H1 (cell line): ENCODE measurements at regions not wholly inside any gene's neighbourhood (a gene's known extent, or its start where the extent isn't known, plus 50 kb on each side); places are given as distances from the start of the nearest gene placed in this dataset.
A peak's percentile ranks its signal among the peaks of the same experiment; 100 is the strongest.

Experiments used
- CTCF ChIA-PET: fragments of 300-600 bp; sonication (Branson Sonifier 250); formaldehyde crosslinking; loops from one replicate; lab custom pipeline; 2021; ENCODE audit not compliant: partially characterized antibody; lab: Charles Lee
- POLR2A ChIA-PET: fragments of 300-600 bp; sonication (Branson Sonifier 250); formaldehyde crosslinking; loops from one replicate; lab custom pipeline; 2021; ENCODE audit warnings: inconsistent platforms; ENCODE audit not compliant: partially characterized antibody; lab: Charles Lee
- DNase-seq, 2 experiments: peaks; one replicate each; pipeline versions ENCODE4 v3.0.0 to v3.0.0-alpha.2; 2010 to 2022; ENCODE audit warnings: low spot score in 2 of 2, low read depth in 1 of 2, mixed read lengths in 1 of 2
- FAIRE-seq: peaks from 2 replicates; lab custom pipeline; 2011; peaks lifted over from hg19 to GRCh38; lab: Jason Lieb, UNC
- H2AFZ ChIP-seq: 2 replicates; pipeline ENCODE4 v1.8.1; 2012; ENCODE audit warnings: low read length, inconsistent platforms
- H2AK5ac ChIP-seq: 2 replicates; pipeline ENCODE4 v1.6.1; 2013; ENCODE audit warnings: low read depth, low read length
- H2BK120ac ChIP-seq: replicated peaks from 2 replicates; pipeline ENCODE3; 2013; ENCODE audit warnings: low read depth, low read length, inconsistent platforms
- H2BK12ac ChIP-seq: 2 replicates; pipeline ENCODE4 v1.6.1; 2013; ENCODE audit warnings: low read depth, low read length
- H2BK15ac ChIP-seq: 2 replicates; pipeline ENCODE4 v1.6.1; 2013; ENCODE audit warnings: low read length
- H2BK20ac ChIP-seq: 2 replicates; pipeline ENCODE4 v1.6.1; 2013; ENCODE audit warnings: low read length
- H2BK5ac ChIP-seq: 2 replicates; pipeline ENCODE4 v1.6.1; 2013; ENCODE audit warnings: low read depth, low read length
- H3K14ac ChIP-seq: 2 replicates; pipeline ENCODE4 v1.6.1; 2013; ENCODE audit warnings: inconsistent platforms; ENCODE audit not compliant: insufficient read length
- H3K18ac ChIP-seq: 2 replicates; pipeline ENCODE4 v1.6.1; 2013; ENCODE audit warnings: low read length; ENCODE audit errors: extremely low read depth
- H3K23ac ChIP-seq: 2 replicates; pipeline ENCODE4 v1.6.1; 2013; ENCODE audit warnings: inconsistent platforms; ENCODE audit not compliant: insufficient read length
- H3K23me2 ChIP-seq: 2 replicates; pipeline ENCODE4 v1.6.1; 2013; ENCODE audit warnings: low read depth, low read length
- H3K27ac ChIP-seq: 2 replicates; pipeline ENCODE4 v1.6.1; 2011; ENCODE audit warnings: low read depth, low read length, inconsistent platforms
- H3K27me3 ChIP-seq, 4 experiments: replicated peaks in 1 of 4; 1 replicate in 1 of 4; 2 replicates in 3 of 4; pipeline versions ENCODE4 v1.6.1 to v1.8.1; 2011 to 2013; ENCODE audit warnings: low read length in 3 of 4, mild to moderate bottlenecking in 3 of 4, inconsistent platforms in 2 of 4, mixed read lengths in 2 of 4, moderate library complexity in 1 of 4; ENCODE audit not compliant: control insufficient read depth in 3 of 4, insufficient read depth in 3 of 4; ENCODE audit errors: extremely low read depth in 1 of 4
- H3K36me3 ChIP-seq, 4 experiments: 2 replicates each; pipeline versions ENCODE4 v1.6.1 to v1.8.1; 2011 to 2013; ENCODE audit warnings: mild to moderate bottlenecking in 4 of 4, low read length in 3 of 4, moderate library complexity in 2 of 4, control low read depth in 1 of 4, inconsistent platforms in 1 of 4; ENCODE audit not compliant: insufficient read depth in 4 of 4, control insufficient read depth in 2 of 4
- H3K4ac ChIP-seq: replicated peaks from 2 replicates; pipeline ENCODE3; 2013; ENCODE audit warnings: low read length, low read depth, mixed read lengths, inconsistent platforms; ENCODE audit not compliant: insufficient read length
- H3K4me1 ChIP-seq, 4 experiments: replicated peaks in 1 of 4; 1 replicate in 1 of 4; 2 replicates in 3 of 4; pipeline versions ENCODE4 v1.6.1 to v1.8.1; 2011 to 2013; ENCODE audit warnings: low read length in 3 of 4, inconsistent platforms in 2 of 4, mixed read lengths in 1 of 4; ENCODE audit not compliant: insufficient read depth in 4 of 4, control insufficient read depth in 3 of 4
- H3K4me2 ChIP-seq, 2 experiments: 2 replicates each; pipeline versions ENCODE4 v1.6.1 to v1.8.1; 2011 to 2013; ENCODE audit warnings: low read depth in 2 of 2, low read length in 2 of 2, control low read depth in 1 of 2, inconsistent platforms in 1 of 2, mild to moderate bottlenecking in 1 of 2; ENCODE audit not compliant: insufficient read depth in 1 of 2
- H3K4me3 ChIP-seq, 4 experiments: fragments of 200-600, 300-600 bp in 1 of 4; sonication (generic), shearing (Covaris generic), sonication (Bioruptor Twin) in 1 of 4; 2 replicates each; pipeline versions ENCODE4 v1.5.1 to v1.8.1; 2011 to 2016; ENCODE audit warnings: low read length in 4 of 4, low read depth in 3 of 4, control low read depth in 2 of 4, inconsistent platforms in 2 of 4, mild to moderate bottlenecking in 2 of 4, mixed read lengths in 1 of 4, moderate library complexity in 1 of 4; ENCODE audit not compliant: insufficient read depth in 2 of 4; ENCODE audit errors: extremely low read depth in 1 of 4
- H3K56ac ChIP-seq: replicated peaks from 2 replicates; pipeline ENCODE3; 2013; ENCODE audit warnings: low read depth, mild to moderate bottlenecking, mixed read lengths, low read length, inconsistent platforms; ENCODE audit not compliant: insufficient read length
- H3K79me1 ChIP-seq: 2 replicates; pipeline ENCODE4 v1.6.1; 2013; ENCODE audit warnings: low read depth, low read length, control low read depth
- H3K79me2 ChIP-seq, 2 experiments: 2 replicates each; pipeline versions ENCODE4 v1.6.1 to v1.8.1; 2012 to 2013; ENCODE audit warnings: low read length in 2 of 2, mild to moderate bottlenecking in 2 of 2, inconsistent platforms in 1 of 2; ENCODE audit not compliant: insufficient read depth in 2 of 2, control insufficient read depth in 1 of 2
- H3K9ac ChIP-seq, 4 experiments: replicated peaks in 1 of 4; 1 replicate in 1 of 4; 2 replicates in 3 of 4; pipeline versions ENCODE4 v1.6.1 to v1.8.1; 2011 to 2013; ENCODE audit warnings: low read depth in 3 of 4, low read length in 3 of 4, control low read depth in 2 of 4, mild to moderate bottlenecking in 2 of 4, moderate library complexity in 2 of 4, inconsistent platforms in 1 of 4; ENCODE audit errors: extremely low read depth in 1 of 4
- H3K9me3 ChIP-seq, 2 experiments: 2 replicates each; pipeline versions ENCODE4 v1.6.1 to v1.8.1; 2012 to 2013; ENCODE audit warnings: mild to moderate bottlenecking in 2 of 2, moderate library complexity in 2 of 2, control low read depth in 1 of 2, inconsistent platforms in 1 of 2, low read depth in 1 of 2, low read length in 1 of 2, mixed read lengths in 1 of 2; ENCODE audit not compliant: insufficient read depth in 2 of 2
- H4K20me1 ChIP-seq, 2 experiments: replicated peaks in 1 of 2; 2 replicates each; pipeline versions ENCODE3 to v1.8.1; 2011 to 2013; ENCODE audit warnings: inconsistent platforms in 2 of 2, low read length in 2 of 2, mild to moderate bottlenecking in 1 of 2; ENCODE audit not compliant: insufficient read depth in 2 of 2, control insufficient read depth in 1 of 2
- H4K5ac ChIP-seq: 2 replicates; pipeline ENCODE4 v1.6.1; 2013; ENCODE audit warnings: low read length, low read depth, mixed read lengths, inconsistent platforms; ENCODE audit not compliant: insufficient read length
- H4K8ac ChIP-seq: 2 replicates; pipeline ENCODE4 v1.8.0; 2013; ENCODE audit warnings: mild to moderate bottlenecking, moderate library complexity, low read length, inconsistent platforms; ENCODE audit not compliant: insufficient read depth; ENCODE audit errors: extremely low read depth
- H4K91ac ChIP-seq: replicated peaks from 2 replicates; pipeline ENCODE3; 2013; ENCODE audit warnings: low read length, mixed read lengths, inconsistent platforms; ENCODE audit not compliant: insufficient read length
- CHD1 ChIP-seq: IDR thresholded peaks from 2 replicates; pipeline ENCODE4 v1.6.1; 2012; ENCODE audit warnings: low read depth, low read length, improper control_type of control experiment
- EGR1 ChIP-seq: IDR thresholded peaks from 2 replicates; pipeline ENCODE4 v1.6.1; 2011; ENCODE audit warnings: low read depth, low read length, borderline replicate concordance
- EP300 ChIP-seq, 2 experiments: IDR thresholded peaks; 1 replicate in 1 of 2; 2 replicates in 1 of 2; pipeline ENCODE4 v1.6.1; 2011 to 2012; ENCODE audit warnings: low read depth in 2 of 2, low read length in 2 of 2, mild to moderate bottlenecking in 2 of 2, borderline replicate concordance in 1 of 2, inconsistent platforms in 1 of 2, moderate library complexity in 1 of 2
- FOSL1 ChIP-seq: IDR thresholded peaks from 2 replicates; pipeline ENCODE4 v1.6.1; 2011; ENCODE audit warnings: mild to moderate bottlenecking, low read depth, low read length, moderate library complexity; ENCODE audit not compliant: insufficient read depth
- HDAC2 ChIP-seq, 2 experiments: fragments of 300-600 bp in 1 of 2; sonication (generic) in 1 of 2; IDR thresholded peaks; 2 replicates each; pipeline ENCODE4 v1.6.1; 2011 to 2012; ENCODE audit warnings: low read depth in 2 of 2, low read length in 2 of 2, mild to moderate bottlenecking in 2 of 2, moderate library complexity in 2 of 2, borderline replicate concordance in 1 of 2, inconsistent platforms in 1 of 2
- KDM4A ChIP-seq: IDR thresholded peaks from one replicate; pipeline ENCODE4 v1.7.1; 2012; ENCODE audit warnings: low read depth, mild to moderate bottlenecking, moderate library complexity, low read length, inconsistent platforms; ENCODE audit not compliant: severe bottlenecking
- SIX5 ChIP-seq: IDR thresholded peaks from 2 replicates; pipeline ENCODE4 v1.6.1; 2011; ENCODE audit warnings: mild to moderate bottlenecking, low read depth, low read length
- SP2 ChIP-seq: IDR thresholded peaks from 2 replicates; pipeline ENCODE4 v1.6.1; 2012; ENCODE audit warnings: mild to moderate bottlenecking, low read length, inconsistent platforms
- SP4 ChIP-seq: IDR thresholded peaks from 2 replicates; pipeline ENCODE4 v1.6.1; 2012; ENCODE audit warnings: low read length, inconsistent platforms
- SRF ChIP-seq: IDR thresholded peaks from 2 replicates; pipeline ENCODE4 v1.6.1; 2011; ENCODE audit warnings: mild to moderate bottlenecking, low read depth, low read length, moderate library complexity
- TEAD4 ChIP-seq: IDR thresholded peaks from 2 replicates; pipeline ENCODE4 v1.6.1; 2012; ENCODE audit warnings: low read depth, low read length, inconsistent platforms, mixed read lengths
- ZNF274 ChIP-seq: IDR thresholded peaks from 2 replicates; pipeline ENCODE4 v1.7.0; 2012; ENCODE audit warnings: low read length, borderline replicate concordance; ENCODE audit errors: extremely low read depth
- WGBS, 2 experiments: shearing (Covaris generic) in 1 of 2; methylation state at CpG; one replicate each; pipeline versions ENCODE4 v1.1.6 to v1.1.7; 2013 to 2015; ENCODE audit warnings: low lambda C conversion rate in 2 of 2, mixed read lengths in 2 of 2, inconsistent platforms in 1 of 2, low coverage in 1 of 2, missing lambda C conversion rate in 1 of 2; ENCODE audit not compliant: insufficient replicate concordance in 2 of 2, insufficient coverage in 1 of 2, insufficient read length in 1 of 2; ENCODE audit errors: extremely low coverage in 1 of 2, missing lambda C conversion rate in 1 of 2; 5-methylcytosine and 5-hydroxymethylcytosine counted together

DNA sequence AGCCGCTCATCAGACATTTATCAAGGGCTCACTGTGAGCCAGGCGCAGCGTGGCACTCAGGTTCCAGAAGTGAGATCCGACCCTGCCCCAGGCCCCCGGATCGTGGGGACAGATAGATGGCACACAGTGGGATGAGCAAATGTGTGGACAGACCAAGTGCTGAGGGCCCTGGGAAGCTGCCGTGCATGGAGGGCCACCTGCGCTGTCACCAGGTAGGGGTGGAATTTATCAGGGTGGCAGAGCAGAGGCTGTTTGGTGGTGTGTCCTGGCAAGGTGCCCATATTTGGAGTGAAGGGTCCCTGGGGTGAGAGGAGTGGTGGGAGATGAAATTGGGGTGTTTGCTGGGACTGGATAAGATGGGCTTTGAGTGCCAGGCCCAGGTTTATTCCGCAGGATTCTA is 92.8 kb upstream of the HS6ST1 start:
- no peak overlapping the region for H3K27ac ChIP-seq
- no peak overlapping the region for H4K5ac ChIP-seq
- ChIA-PET CTCF (interaction anchor here (0.8 to 1.1 kb wide), 2 partner anchors 8 to 12 kb away, joined by 3 to 4 read pairs; no protein-coding TSS in a partner anchor), POLR2A (no interaction called here)
- WGBS, 2 experiments = 94% methylated on average over 9 of the region's 9 CpGs; no CpG with 5 or more reads in 1 of the 2 experiments
- H3K9me3 ChIP-seq = no peaks in the 10 kb centered on the region; a peak in 1 of 4 replicates
- H4K91ac ChIP-seq = no peak overlapping the region
- H3K18ac ChIP-seq = no peak overlapping the region
- no peaks in the 10 kb centered on the region for H3K79me2 ChIP-seq
- H2BK120ac ChIP-seq = no peak overlapping the region
- no peak overlapping the region for H2AFZ ChIP-seq
- no peak overlapping the region for H2BK12ac ChIP-seq
- H2AK5ac ChIP-seq = no peak overlapping the region
- H2BK20ac ChIP-seq = peak overlapping the region; percentile 55; the same call in 1 of the 2 replicates
- no peak overlapping the region for H3K9ac ChIP-seq
- TF ChIP-seq SRF = no peak
- no peak for TF ChIP-seq SP2
- TF ChIP-seq SP4 = no peak
- no peak for TF ChIP-seq KDM4A
- no peak for TF ChIP-seq TEAD4
- TF ChIP-seq EGR1 = no peak
- TF ChIP-seq ZNF274 = no peak
- no peak for TF ChIP-seq HDAC2 (IDR thresholded peaks at IDR 0.05; ENCODE audit: borderline replicate concordance in 1 of 2, low read depth in 2 of 2, low read length in 2 of 2)
- no peak for TF ChIP-seq FOSL1
- TF ChIP-seq CHD1 = no peak
- TF ChIP-seq SIX5 = no peak
- no peak for TF ChIP-seq EP300 (IDR thresholded peaks at IDR 0.05; ENCODE audit: borderline replicate concordance in 1 of 2, low read depth in 2 of 2, low read length in 2 of 2)
- FAIRE-seq (no peak), DNase-seq (peak in 1 of 2 experiments; percentile 27)
- no peak overlapping the region for H3K23ac ChIP-seq
- H2BK5ac ChIP-seq = no peak overlapping the region
- H3K79me1 ChIP-seq = no peaks in the 10 kb centered on the region
- no peaks in the 10 kb centered on the region for H4K20me1 ChIP-seq
- H2BK15ac ChIP-seq = no peak overlapping the region
- H3K56ac ChIP-seq = no peak overlapping the region
- no peaks in the 10 kb centered on the region for H3K27me3 ChIP-seq
- no peak overlapping the region for H4K8ac ChIP-seq
- H3K14ac ChIP-seq = no peak overlapping the region
- H3K36me3 ChIP-seq = no peaks in the 10 kb centered on the region
- H3K4me2 ChIP-seq = no peak overlapping the region
- no peak overlapping the region for H3K4me3 ChIP-seq
- H3K23me2 ChIP-seq = no peaks in the 10 kb centered on the region
- peaks cover 0 to 19% (median 10%) of the 10 kb centered on the region in 4 experiments; a peak in 6 of 7 replicates for H3K4me1 ChIP-seq
- no peak overlapping the region for H3K4ac ChIP-seq
